ENCODE measurements at regions not wholly inside any gene's neighbourhood (a gene's known extent, or its start where the extent isn't known, plus 50 kb on each side); places are given as distances from the start of the nearest gene placed in this dataset.
"Not testable (repeated sequence)": the region's sequence is repeated elsewhere in the genome, so short reads cannot be mapped to it uniquely, and the experiment has no call there.

DNA sequence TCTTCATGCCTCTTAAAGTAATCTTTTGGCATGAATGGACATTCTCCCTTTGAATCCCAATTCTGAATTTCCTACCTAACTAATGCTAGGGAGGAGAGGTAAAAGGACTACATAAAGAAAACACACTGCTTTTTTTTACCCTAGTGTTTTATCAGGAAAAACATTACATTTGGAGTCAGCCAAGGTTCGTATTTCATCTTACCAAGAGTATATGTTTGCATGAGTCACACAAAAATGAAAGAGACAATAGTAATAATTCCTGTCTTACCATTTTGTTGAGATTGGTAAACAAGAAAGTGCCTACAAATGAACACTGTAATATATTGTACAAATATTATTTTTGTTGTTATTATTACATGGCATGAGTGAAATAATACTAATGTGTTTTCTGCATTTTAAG is 112.9 kb upstream of the WARS2 start:
- DNase-seq (ENCODE audit: low read depth, low spot score): no peak

DNA sequence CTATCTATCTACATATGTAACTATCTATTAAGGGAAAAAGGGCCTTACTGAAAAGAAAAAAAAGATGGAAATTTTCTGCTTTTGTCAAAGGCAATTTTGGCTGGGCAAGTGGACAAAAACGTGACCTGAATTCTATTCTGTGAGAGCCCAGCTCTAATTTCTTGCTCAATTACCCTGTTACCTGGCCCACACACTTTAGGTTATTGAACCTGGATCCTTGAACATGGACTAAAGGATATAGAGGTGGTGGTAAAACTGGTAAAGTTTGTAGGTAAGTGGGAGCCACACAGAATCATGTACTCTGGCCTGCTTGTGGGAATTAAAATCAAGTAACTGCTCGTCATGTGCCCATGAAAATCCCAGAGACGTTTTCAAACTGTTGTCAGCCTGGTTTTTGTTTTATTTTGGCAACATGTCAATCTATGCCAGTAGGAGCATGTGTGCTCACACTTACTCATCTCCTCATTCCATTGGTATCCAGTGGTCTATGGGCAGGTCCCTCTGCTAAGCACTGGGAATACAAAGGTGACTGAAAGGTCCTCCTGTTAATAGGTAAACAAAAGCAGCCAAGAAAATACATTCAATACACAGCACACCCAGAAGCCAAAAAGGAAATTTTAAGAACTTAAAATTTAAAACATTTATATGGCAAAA is 113.7 kb upstream of the WARS2 start:
- DNase-seq (ENCODE audit: low read depth, low spot score): no peak

DNA sequence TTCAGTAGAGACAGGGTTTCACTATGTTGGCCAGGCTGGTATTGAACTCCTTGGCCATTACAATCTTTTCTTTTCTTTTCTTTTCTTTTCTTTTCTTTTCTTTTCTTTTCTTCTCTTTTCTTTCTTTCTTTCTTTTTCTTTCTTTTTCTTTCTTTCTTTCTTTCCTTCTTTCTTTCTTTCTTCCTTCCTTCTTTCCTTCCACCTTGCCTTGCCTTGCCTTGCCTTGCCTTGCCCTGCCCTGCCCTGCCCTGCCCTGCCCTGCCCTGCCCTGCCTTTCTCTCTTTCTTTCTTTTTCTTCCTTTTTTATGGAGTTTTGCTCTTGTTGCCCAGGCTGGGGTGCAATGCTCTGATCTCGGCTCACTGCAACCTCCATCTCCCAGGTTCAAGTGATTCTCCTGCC is 112.5 kb upstream of the HAO2 start:
- DNase-seq (ENCODE audit: low read depth, low spot score): not testable (repeated sequence)

DNA sequence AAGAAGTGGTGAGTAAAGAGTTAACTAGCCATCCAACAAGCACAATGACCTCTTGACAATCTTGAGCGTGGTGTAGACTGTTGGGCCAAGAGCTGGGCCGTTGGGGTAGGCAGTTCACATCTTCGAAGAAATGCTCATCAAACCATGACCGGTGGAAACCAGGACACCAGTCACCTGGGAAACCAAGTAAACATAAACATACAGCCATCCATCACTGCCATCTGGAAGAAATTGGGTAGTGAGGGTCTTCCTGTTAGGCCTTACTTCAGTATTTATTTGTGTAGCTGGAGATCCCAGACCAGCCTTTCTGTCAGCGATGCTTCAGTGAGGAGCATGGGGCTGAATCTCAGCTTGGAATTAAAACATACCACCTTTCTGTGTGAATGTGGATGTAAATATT is 108.1 kb upstream of the HAO2 start:
- no peak for DNase-seq (ENCODE audit: low read depth, low spot score)

DNA sequence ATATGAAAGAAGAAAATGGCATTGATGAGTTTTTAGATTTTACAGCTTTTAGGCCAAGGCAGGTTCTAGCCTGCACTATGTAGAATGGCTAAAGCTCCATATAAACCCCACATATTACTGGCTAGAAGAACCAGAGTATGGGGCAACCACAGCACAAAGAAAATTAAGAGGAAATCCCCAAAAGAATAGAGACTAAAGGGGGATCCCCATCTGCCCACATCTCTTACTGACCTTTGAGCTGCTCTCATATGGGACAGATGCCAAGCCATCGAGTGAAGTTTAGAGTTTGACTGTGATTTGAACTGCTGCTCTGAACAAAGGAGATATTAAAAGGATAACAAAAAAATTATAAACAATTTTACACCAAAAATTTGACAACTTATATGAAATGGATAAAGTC is 102.2 kb upstream of the HAO2 start:
- no peak for DNase-seq (ENCODE audit: low read depth, low spot score)

DNA sequence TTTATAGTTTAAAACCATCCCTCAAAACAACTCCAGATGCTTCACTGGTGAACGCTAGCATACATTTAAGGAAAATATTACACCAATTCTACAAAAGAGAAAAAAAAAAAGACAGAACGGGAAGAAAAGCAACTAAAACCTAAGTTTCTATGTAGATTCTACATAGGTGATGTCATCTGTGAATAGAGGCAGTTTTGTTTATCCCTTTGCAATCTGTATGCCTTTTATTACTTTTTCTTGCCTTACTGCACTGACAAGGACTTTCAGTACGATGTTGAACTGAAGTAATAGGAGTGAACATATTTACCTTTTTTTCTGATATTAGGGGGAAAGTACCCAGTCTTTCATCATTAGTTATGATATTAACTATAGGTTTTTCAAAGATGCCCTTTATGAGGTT is 101.7 kb upstream of the HAO2 start:
- no peak for DNase-seq (ENCODE audit: low read depth, low spot score)

DNA sequence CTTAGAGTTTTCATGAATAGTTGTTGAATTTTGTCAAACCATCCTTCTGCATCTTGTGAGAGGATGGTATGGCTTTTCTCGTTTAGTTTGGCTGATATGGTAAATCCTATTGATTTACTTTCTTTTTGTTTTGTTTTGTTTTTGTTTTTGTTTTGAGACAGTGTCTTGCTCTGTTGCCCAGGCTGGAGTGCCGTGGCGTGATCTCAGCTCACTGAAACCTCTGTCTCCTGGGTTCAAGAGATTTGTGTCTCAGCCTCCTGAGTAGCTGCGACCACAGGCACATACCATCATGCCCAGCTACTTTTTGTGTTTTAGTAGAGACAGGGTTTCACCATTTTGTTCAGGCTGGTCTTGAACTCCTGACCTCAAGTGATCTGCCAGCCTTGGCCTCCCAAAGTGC is 101.3 kb upstream of the HAO2 start:
- DNase-seq (ENCODE audit: low read depth, low spot score): not testable (repeated sequence)

DNA sequence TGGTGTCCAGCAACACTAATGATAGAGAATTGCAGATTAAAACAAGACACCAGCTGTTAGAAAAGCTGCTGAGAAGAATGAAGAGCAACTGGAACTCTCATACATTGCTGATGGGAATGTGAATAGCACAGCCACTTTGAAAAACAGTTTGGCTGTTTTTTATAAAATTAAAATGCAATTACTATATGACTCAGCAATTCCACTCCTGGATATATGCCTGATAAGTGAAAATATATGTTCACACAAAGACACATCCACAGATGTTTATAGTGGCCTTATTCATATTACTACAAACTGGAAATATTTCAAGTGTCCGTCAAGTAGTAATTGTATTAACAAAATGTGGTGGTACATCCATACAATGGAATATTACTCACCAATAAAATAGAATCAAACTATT is 99.7 kb upstream of the HAO2 start:
- no peak for DNase-seq (ENCODE audit: low read depth, low spot score)

DNA sequence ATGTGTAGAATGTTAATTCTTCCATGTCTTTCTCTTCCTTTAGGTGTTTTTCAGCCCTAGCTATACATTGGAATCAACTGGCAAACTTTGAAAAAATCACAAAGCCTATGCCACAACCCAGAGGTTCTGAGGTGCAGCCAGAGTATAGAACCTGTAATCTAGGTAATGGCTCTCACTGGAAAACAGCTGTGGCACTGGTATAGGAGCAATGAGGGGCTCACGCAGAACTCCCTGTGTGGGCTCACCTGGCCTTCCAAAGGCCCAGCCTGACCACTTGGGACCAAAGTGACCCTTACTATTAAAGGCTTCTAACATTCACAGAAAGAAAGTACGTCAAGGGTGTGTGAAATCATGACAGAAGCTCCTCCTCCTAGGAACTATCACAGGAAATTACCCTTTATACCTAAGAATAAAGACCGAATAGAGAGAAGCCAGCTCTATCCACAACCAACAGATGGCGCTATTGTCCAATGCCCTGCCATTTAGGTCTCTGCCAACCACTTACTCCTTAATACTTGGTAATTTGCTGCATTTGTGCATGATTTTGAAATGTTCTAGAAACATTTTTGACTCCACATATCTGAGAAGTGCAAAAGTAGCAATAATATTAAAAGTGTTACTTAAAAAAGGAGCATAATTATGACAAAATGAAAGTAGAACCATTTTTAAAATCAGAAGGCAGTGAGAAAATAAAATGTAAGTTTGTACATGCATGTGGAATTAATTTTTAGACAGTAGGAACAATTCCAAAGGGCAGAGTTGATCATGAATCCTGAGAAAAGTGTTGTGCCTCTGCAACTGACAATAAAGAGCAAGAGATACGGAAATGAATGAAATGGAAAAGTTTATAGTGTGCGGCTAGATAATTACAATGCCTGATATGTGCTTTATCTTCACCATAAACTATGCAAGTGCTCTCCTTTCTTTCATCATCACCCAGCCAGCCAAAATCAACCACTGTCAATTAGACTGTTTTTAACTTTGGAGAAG is 93.1 kb upstream of the HAO2 start:
- no peak for DNase-seq (ENCODE audit: low read depth, low spot score)

DNA sequence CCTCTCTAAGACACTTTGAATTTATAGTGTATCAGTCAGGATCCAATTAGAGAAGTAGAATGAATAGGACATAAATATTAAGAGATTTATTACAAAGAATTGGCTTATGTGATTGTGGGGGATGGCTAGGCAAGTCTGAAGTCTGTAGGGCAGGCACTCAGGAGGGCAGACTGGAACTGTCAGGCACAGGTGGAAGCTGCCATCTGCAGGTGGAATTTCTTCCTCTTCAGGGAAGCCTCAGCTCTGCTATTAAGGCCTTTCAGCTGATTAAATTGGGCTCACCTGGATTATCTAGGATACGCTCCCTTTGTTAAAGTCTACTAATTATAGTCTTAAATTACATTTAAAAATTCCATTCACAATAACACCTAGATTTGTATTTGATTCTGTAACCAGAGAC is 92.0 kb upstream of the HAO2 start:
- DNase-seq (ENCODE audit: low read depth, low spot score): no peak

DNA sequence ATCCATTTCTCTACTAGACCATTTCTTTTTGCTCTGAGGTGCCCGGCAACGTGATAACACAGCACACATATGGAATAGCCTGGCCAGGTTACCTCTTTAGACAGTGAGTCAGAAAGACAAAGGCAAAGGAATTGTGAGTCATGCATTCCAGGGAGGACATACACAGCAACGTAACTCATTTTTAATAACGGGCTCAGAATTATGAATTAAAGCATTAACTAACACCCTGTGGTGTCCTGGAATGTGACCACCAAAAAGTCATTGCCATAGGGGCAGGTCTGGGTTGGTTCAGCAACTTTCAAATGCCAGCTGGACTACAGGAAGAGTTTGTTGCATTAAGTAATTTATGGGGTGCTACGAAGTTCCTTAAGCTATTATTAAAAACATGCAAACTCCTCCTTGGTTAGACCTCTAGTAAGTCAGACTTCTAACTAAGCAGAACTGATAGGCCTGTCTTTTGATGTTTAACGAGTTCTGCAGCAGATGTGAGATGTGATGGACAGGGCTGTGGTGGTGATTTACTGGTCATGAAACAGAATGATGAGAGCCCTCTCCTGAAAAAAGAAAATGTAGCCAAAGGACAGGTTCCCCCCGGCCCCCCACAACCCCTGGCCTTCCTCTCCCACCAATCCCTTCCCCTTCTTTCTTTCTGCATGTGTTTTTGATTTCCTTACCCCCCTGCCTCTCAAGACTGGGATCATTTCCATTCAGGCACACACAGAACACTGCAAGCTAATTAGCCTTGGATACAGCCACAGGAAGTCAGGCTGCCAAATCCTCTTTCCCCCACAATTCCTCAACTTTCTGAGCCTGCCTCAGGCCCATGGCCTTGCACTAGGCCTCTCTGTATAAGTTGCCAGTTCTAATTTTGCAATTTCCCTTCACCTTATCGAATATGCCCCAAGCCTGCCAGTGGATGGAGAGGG is 88.9 kb upstream of the HAO2 start:
- no peak for DNase-seq (ENCODE audit: low read depth, low spot score)

DNA sequence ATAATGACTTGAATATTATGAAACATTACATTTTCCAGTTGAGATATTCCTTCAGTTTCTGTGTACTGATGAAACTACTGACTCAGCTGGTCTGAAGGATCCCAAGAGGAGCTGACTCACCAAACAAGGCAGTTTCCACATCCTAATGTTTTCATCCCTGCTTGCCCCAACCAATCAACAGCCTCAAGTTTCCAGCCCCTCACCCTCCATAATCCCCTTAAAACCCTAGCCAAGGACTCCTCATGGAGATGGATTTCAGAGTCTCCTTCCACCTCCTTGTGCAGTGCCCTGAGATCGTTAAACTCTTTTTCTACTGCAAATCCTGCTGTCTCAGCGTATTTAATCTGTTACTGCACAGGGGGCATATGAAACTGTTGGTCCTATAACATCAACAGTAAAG is 83.1 kb upstream of the HAO2 start:
- DNase-seq (ENCODE audit: low read depth, low spot score): no peak

DNA sequence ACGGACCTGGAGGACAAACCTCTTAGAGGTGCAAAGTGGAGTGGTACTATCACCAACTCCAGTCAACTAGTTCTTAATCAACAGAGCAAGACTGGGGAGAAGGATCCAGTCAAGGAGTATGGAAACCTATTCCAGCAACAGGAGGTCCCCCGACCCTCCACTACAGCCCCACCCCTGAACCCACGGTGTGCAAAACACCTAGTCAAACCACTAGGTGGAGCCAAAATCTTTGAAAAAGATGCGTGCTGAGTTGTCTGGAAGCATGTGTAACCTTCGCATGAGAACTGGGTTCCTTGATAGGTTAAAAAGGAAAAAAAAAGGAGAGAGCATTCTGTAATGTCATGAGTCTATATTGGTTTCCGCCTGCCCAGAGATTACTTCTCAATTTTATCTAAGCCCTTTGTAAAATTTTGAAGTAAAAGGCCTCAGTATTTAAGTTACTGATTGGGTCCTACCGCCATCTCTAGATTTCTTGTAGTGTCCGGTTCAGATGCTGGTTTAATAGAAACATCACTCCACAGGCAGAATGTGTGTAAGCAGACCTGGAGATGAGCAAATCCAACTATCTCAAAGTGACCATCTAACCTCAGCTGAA is 81.9 kb upstream of the HAO2 start:
- DNase-seq (ENCODE audit: low read depth, low spot score): no peak

DNA sequence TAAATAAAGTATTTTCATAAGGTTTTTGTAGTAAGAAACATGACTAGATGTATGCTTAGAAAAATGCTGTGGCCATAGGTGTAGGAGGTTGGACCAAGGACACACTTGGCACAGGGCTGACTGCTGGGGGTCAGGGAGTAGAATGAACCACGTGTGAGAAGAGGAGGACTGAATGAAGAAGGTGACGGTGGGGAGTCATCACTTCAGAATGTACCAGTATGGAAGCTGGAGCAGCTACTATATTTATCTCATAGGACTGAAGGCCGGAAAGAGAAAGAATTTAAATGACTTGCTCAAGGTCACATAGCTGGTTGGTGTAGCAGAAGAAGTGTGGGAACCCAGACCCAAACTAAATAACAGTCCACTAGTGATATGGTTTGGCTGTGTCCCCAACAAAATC is 79.8 kb upstream of the HAO2 start:
- no peak for DNase-seq (ENCODE audit: low read depth, low spot score)

DNA sequence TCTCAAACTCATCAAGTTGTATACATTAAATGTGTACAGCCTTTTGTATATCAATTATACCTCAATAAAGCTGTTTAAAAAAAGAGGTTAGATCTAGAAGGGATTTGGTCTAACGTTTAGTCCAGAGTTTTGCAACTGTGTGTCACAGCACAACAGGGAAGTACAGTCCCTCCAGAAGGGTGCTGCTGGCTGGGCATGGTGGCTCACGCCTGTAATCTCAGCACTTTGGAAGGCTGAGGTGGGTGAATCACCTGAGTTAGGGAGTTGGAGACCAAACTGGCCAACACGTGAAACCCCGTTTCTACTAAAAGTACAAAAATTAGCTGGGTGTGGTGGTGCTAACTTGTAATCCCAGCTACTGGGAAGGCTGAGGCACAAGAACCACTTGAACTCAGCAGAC is 78.3 kb upstream of the HAO2 start:
- no peak for DNase-seq (ENCODE audit: low read depth, low spot score)

DNA sequence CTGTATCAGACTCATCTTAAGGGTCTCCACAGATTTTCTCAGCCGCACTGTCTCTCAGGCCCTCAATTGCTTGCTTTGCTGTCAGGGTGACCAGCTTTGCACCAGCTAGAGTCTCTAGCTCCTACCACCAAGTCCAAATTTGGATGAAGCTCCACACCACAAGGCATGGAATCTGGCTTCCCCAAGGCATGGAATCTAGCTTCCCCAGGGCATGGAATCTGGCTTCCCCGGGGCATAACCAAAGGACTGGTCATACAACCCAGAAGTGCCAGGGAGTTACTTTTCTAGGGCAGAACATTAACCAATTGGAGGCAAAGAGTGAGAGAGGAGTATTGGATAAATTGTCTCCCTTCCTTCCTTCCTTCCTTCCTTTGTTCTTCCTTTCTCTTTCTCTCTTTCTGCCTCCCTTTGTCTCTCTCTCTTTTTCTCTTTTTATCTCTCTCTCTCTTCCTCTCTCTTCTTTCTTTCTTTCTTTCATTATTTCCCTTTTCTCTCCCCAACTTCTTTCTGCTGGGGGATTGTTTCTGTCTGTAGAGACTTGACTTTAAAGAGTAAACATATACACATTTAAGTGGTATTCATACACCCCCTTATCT is 76.9 kb upstream of the HAO2 start:
- no peak for DNase-seq (ENCODE audit: low read depth, low spot score)

DNA sequence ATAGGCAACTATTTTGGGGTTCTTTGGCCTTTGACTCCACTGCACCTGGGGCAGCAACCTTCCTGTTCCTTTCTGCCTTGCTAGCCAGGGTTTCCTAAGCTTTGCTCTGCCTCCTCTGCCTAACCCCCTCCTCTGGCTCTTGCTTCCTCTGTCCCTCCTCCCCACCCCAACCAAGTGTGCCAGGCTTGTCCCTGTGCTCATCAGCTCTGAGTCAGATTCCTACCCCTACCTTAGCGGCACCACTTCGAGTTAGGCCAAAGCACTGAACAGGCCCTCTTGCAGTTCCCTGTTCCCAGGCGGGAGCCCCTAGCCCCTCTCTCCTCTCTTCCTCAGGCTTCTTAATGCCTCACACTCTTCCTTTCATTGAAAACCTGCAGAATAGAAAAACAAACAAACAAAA is 74.8 kb upstream of the HAO2 start:
- no peak for DNase-seq (ENCODE audit: low read depth, low spot score)

DNA sequence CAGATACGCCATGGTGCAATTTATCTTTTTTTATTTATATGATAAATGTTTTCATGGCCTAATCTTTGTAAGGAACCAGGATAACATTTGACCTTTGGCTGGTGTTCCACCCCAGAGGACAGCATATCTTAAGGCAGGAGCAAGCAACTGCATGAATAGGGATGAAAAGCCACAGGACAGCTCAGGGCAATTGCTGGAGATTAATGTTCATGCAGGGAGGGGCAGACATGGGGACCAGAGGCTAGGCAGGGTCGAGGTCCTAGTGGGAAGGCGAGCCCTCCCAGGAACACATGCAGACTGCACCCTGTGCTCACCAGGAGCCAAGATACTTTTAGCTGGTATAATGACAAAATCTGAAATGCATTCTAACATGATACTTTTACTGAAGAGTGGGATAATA is 74.4 kb upstream of the HAO2 start:
- DNase-seq (ENCODE audit: low read depth, low spot score): no peak

DNA sequence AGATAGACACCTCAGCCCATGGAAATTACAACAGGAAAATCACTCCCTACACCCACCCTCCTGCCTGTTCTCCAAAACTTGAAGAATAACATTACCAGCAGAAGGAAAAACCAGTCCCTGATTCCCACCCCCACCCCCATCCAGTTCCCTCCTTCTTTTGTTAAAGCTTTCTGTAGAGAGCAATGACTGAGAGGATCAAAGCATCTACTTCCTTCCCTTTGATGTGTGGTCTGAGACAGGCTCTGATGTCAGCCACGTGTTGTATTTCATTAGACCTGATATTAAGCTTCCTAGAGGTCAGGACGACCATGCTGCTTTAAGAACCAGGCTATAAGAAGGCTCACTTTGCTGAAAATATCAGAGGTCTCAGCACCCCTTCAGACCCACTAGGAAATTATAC is 73.9 kb upstream of the HAO2 start:
- DNase-seq (ENCODE audit: low read depth, low spot score): no peak

DNA sequence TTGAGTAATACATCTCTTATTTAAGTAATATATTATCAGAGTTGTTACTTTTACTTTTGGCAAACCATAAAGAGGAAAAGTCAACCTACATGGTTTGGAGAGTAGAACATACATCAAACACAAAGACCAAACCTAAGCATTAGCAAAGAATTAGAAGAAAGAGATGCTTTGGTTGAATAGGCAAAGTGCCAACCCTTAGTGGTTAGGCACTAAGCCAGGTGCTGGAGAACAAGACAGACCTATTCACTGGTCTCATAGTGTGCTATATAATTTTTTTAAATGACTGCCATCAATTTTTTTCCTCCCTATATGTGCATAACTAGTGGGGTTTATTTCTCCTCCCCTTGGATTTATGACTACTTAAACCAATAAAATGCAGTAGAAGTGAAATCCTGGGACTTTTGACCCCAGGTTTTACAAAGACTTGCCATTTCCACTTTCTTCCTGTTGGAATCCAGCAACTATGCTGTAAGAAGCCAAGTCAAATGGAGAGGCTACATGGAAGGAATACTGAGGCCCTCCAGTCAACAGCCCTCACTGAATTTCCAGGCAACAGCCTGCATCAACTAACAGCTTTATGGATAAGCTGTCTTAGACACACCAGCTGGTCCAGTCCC is 69.8 kb upstream of the HAO2 start:
- DNase-seq (ENCODE audit: low read depth, low spot score): peak; percentile 59

DNA sequence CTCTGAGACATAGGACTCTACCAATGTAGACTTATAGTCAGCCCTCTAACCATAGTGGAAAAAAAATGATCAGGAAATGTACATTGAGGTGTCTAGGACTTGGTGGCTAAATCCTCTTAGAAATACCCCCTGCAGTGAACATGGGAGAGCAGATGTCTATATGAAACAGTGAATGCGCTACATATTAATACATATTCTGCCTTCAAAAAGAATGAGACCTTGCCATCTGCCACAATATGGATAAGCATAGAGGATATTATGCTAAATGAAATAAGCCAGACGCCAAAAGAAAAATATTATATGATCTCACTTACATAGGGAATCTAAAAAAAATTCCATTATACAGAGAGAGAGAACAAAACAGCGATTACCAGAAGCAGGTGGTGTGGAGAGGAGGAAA is 66.6 kb upstream of the HAO2 start:
- no peak for DNase-seq (ENCODE audit: low read depth, low spot score)

Data from smooth muscle cell of the brain vasculature (primary cell).